T-helper 1 cell (primary cell): ENCODE measurements at regions not wholly inside any gene's neighbourhood (a gene's known extent, or its start where the extent isn't known, plus 50 kb on each side); places are given as distances from the start of the nearest gene placed in this dataset.
A peak's percentile ranks its signal among the peaks of the same experiment; 100 is the strongest.

Experiments
- DNase-seq, 5 donors: peaks; one replicate each; pipeline ENCODE4 v3.0.0-alpha.2; 2012 to 2020

- no peak for DNase-seq
These were observed 236.2 kb downstream of the MTERF1 start for GRCh38 chr7:91644256-91644655.

DNA sequence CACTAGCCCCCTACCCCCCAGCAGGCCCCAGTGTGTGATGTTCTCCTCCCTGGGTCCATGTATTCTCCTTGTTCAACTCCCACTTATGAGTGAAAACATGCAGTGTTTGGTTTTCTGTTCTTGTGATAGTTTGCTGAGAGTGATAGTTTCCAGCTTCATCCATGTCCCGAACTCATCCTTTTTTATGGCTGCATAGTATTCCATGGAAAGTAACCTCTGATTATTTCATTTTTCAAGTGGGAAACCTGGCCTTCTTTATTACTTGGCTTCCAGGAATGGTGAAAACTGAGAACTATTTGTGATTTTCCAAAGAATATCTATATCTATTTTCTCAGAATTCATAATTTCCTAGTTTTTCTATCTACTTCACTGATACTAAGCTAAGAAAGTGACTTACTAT, 235.0 kb downstream of the MTERF1 start:
- no peak for DNase-seq

GRCh38 chr7:91651986-91652385, 228.5 kb downstream of the MTERF1 start:
- no peak for DNase-seq

- DNase-seq: no peak
These were observed 227.2 kb downstream of the MTERF1 start for GRCh38 chr7:91653286-91653685.

- no peak for DNase-seq
These were observed 224.8 kb downstream of the MTERF1 start for GRCh38 chr7:91655656-91656055.

DNA sequence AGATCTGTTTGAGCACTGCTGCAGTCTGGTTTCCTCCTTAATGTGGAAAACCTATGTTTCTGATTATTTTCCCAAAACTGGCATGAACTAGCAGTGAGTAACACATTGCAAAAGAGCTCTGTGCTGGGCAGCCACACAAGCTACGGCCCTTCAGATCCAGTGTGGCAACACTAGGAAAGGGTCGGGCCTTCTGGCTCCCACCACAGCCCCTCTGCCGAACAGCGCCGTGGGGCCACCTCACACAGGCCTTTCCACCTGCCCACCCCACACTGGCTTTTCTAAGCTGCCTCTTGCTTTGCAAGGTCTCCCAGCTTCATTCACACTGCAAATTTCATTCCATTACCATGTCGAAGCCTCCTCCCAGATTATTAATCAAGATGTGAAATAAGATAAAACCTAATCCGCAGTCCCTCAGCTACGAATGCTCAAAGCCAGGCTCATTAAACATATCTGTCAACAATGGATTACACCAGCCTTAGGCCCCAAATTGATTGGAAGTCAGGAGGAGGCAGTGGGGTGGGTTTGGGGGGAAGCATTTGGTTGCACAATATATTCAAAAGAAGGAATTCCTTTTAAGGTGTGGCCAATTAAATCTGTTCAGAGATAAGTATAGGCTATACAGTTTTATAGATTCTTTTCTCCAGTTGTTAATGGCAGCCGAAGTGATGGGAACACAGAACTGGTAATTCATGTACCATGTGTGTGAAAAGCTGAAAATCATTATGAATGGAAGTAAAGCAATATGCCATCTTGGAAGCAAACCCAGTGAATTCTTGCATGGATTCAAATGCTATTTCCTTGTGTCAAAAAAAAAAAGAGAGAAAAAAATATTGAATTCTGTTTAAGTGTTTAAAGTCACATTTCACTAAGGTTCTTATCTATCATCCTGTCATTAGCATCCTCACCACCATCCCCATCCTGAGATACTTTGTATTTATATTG, 223.7 kb downstream of the MTERF1 start:
- DNase-seq: no peak

- DNase-seq: no peak
These were observed 222.9 kb downstream of the MTERF1 start for GRCh38 chr7:91657483-91658071.

- no peak for DNase-seq
These were observed 221.4 kb downstream of the MTERF1 start for GRCh38 chr7:91659096-91659495.

DNA sequence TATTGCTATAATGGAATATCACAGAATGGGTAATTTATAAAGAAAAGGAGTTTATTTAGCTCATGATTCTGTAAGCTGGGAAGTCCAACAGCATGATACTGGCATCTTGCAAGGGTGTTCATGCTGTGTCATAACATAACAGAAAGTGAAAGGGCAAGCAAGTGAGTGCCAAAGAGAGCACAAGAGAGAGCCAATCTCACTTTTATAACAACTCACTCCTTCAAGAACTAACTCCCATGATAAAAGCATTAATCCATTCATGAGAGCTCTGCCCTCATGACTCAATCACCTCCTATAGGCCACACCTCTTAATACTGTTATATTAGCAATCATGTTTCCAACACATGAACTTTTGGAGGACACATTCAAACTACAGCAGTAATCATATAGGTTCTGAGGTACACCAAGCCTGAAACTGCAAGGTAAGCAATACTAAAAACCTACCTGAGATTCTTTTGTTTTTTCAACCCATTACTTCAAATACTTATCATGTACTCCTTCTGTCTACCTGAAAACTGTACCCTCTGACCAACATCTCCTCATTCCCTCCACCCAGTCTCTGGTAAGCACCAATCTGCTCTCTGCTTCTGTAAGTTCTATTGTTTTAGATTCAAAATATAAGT, 219.7 kb downstream of the MTERF1 start:
- DNase-seq: peak in 1 of 5 donors; percentile 3

DNA sequence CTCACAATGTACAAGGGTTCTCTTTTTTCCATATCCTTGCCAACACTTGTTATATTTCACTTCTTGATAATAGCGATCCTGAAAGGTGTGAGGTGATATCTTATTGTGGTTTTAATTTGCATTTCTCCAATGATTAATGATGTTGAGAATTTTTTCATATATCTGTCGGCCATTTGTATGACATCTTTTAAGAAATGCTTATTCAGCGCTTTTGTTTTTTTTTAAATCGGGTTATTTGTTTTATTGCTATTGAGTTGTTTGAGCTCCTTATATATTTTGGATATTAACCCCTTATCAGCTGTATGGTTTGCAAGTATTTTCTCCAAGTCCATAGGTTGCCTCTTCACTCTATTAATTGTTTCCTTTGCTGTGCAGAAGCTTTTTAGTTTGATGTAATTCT, 218.8 kb downstream of the MTERF1 start:
- DNase-seq: no peak

DNA sequence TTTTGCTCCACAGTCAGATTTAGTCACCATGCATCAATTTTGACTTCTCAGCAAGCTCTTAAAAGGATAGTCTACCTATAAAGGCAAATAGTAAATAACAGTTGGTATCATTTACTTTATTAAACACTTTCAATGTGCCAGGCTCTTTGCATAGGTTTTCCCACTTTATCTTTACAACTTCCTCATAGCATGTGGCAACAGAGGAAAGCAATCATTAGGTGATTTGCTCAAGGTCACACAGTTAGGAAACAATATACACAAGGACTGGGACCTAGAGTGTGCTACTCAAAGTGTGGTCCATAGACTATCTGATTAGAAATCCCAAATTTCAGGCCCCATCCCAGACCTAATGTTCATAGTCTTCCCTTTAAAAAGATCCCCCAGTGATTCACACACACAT, 212.3 kb downstream of the MTERF1 start:
- no peak for DNase-seq

DNA sequence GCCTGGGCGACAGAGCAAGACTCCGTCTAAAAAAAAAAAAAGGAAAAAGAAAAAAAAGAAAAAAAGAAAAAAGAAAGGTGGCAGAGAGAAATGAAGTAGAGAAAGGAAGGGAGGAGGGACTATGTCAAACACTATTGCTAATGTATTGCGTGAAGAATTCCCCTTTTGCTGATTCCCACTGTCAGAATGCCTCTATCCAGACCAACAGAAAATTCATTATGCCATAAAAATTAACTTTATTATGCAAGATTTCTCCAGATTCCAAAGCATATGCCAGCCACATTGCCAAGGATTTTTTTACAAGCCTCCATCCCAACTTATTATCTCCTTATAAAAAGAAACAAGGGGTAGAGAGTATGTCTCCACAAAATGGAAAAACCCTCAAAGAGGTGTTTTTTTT, 209.3 kb downstream of the MTERF1 start:
- no peak for DNase-seq

DNA sequence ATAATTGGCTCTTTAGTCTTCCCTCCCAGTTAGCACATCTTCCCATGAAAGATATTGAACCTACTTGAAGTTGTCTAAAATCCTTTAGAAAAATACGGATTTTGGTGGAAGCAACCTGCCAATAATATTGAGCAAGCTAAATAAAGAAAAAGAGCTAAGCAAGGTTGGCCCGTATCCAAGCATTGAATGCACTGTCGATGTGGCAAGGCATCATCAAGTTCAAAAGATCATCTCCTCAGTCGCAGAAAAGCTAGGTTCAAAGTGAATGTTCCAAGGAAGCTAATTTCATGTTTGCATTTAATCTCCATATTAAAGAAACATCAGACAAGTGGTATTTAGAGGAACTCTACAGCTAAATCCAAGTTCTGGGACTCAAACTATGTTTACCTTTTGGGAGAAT, 206.0 kb downstream of the MTERF1 start:
- no peak for DNase-seq

DNA sequence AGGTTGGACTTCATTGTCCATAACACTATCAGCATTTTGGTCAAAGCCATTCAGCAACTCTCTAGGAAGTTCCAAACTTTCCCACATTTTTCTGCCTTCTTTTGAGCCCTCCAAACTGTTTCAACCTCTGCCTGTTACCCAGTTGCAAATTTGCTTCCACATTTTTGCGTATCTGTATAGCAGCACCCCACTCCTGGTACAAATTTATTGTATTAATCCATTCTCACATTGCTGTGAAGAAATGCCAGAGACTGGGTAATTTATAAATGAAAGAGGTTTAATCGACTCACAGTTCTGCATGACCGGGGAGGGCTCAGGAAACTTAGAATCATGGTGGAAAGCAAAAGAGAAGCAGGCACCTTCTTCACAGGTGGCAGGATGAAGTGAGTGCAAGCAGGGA, 198.8 kb downstream of the MTERF1 start:
- no peak for DNase-seq

DNA sequence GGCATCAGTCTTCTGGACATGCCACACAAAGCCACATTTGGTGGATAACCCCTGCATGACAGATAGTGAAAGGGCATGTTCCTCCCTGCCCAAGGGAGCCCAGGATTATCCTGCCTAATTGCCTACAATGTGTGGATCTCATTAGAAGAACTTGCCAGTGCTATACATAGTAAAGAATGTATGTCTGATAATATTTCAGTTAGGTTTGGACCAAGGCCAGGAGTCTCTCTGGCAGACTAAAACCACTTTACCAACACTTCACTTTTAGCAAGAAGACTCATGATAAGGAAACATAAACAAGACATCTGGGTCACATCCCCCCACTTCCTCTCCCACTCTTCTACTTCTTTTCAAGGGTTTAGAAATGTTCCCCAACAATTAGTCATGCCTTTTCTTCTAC, 196.7 kb downstream of the MTERF1 start:
- DNase-seq: no peak

- no peak for DNase-seq
These were observed 195.0 kb downstream of the MTERF1 start for GRCh38 chr7:91685544-91685943.

GRCh38 chr7:91690541-91691070, 189.9 kb downstream of the MTERF1 start:
- no peak for DNase-seq

- no peak for DNase-seq
These were observed 188.6 kb downstream of the MTERF1 start for GRCh38 chr7:91691865-91692264.

DNA sequence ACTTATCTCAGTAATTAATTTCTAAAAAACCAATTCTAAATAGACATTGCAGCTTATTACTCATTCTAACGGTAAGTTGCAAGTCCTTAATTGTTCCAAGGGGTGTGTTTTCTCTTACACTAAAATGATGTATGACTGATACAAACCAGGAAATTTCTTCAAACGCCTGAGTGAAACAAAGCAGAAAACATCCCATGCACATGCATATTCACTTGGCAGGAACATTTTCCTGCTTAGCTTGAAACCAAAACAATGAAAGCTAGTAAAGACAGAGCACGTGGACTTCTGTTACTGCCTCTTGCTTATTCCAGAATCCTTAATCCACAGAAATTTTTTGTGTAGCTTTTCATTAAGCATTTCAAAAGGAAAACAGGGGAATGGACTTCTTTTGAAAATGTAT, 187.7 kb downstream of the MTERF1 start:
- no peak for DNase-seq

- DNase-seq: no peak
These were observed 186.1 kb downstream of the MTERF1 start for GRCh38 chr7:91694351-91694841.

DNA sequence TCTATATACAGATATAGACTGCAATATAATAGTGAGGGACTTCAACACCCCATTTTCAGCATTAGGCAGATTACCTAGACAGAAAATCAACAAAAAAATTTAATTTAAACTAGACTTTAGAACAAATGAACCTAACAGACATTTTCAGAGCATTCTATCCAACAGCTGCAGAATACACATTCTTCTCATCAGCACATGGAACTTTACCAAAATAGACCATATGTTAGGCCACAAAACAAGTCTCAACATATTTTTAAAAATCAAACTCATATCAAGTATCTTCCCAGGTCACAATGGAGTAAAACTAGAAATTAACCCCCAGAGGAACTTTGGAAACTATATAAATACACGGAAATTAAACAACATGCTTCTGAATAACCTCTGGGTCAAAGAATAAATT, 169.6 kb downstream of the MTERF1 start:
- DNase-seq: no peak

DNA sequence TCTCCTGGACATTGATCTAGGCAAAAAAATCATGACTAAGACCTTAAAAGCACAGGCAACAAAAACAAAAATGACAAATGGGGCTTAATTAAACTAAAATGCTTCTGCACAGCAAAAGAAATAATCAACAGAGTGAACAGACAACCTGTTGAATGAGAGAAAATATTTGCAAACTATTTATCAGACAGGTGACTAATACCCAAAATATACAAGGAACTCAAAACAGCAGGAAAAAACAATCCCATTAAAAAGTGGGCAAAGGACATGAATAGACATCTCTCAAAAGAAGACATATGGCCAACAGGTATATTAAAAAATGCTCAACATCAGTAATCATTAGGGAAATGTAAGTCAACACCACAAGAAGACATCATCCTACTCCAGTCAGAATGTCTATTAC, 166.8 kb downstream of the MTERF1 start:
- DNase-seq: no peak

DNA sequence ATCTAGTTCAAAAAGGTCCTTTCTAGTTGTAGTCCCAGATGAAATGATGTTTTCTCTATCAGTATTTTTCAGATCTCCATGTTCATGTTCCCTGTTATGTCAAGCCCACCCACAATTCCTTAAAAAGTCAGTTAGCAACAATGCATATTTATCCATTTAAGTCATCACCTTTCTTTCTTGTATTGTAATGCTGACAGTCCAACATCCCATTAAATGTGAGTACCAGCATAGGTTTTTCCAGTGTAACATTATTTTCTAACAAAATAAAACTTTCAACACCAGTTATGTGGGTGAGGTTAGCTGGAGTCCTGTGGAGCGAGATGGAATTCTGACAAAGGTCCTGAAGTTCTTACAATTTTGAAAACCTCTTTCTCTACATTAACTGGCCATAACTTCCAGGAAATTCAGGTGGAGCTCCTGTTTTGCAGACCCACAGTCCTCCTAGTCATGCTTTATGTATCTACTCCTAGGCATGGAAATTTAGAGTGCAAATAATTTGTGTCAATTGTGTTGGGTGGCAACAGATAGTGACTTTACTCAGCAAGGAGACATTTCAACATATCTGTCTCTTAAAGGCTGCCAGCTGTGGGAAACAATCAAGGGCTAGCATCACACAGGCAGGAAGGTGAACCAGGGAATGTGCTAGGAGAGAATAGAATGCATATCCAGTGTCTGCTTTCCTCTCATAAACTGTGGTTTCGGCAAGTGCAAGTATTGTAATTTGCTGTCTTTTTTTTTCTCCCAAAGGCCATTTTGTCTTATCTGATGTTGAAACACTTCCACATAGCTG, 162.6 kb downstream of the MTERF1 start:
- no peak for DNase-seq
